ENCODE measurements at regions not wholly inside any gene's neighbourhood (a gene's known extent, or its start where the extent isn't known, plus 50 kb on each side); places are given as distances from the start of the nearest gene placed in this dataset.

DNA sequence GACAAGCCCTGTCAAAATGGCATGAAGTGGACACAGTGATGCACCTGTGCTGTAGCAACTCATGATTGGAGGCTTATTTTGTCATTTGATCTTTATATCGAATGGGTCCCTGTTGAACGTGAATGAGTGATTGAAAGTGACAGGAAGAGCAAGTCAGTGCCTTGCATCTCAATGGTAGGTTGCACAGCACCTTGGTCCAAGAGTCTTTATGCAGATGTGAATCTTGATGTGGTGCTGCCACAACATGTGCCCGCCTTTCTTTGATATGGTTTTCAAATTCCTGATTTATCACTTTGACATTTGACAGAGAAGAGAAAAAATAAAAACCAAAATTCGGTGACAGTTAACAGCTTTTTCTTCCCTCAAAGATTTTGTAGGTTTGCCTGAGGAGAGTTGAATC is 1182.4 kb downstream of the DNAJB9 start:
- Histone ChIP-seq H3K4me1 (ENCODE audit: control insufficient read depth, insufficient read depth, low read length) (no peaks in the 10 kb centered on the region), H3K27ac (ENCODE audit: extremely low read depth, low read depth, low read length) (no peak overlapping the region), H3K4me3 (ENCODE audit: low read depth, low read length) (no peak overlapping the region), H3K36me3 (ENCODE audit: control insufficient read depth in 2 of 2, insufficient read depth in 1 of 2, low read length in 2 of 2) (no peaks in the 10 kb centered on the region), H3K9me3 (ENCODE audit: control insufficient read depth, insufficient read depth, low read depth, low read length) (no peaks in the 10 kb centered on the region)
- ChIA-PET CTCF (no interaction called here), POLR2A (no interaction called here)
- TF ChIP-seq ZIC2 (tag by site-specific recombination; IDR thresholded peaks at IDR 0.05) (no peak), ZNF544 (tag by site-specific recombination; IDR thresholded peaks at IDR 0.05) (no peak), ZNF155 (tag by site-specific recombination; IDR thresholded peaks at IDR 0.05) (no peak), GFI1B (tag by site-specific recombination; IDR thresholded peaks at IDR 0.05) (no peak), ZNF10 (tag by site-specific recombination; IDR thresholded peaks at IDR 0.05) (no peak), ZNF112 (tag by site-specific recombination; IDR thresholded peaks at IDR 0.05) (no peak), ZBTB48 (tag by site-specific recombination; IDR thresholded peaks at IDR 0.05) (no peak), FEZF1 (tag by site-specific recombination; IDR thresholded peaks at IDR 0.05) (no peak), ZNF626 (tag by site-specific recombination; IDR thresholded peaks at IDR 0.05) (no peak), ZNF311 (tag by site-specific recombination; IDR thresholded peaks at IDR 0.05; ENCODE audit: borderline replicate concordance) (no peak), ZNF274 (IDR thresholded peaks at IDR 0.05; ENCODE audit: low read length) (no peak), ZNF274 (tag by site-specific recombination; IDR thresholded peaks at IDR 0.05; ENCODE audit: borderline replicate concordance) (no peak)
- TF ChIP-seq, protein P1, sequence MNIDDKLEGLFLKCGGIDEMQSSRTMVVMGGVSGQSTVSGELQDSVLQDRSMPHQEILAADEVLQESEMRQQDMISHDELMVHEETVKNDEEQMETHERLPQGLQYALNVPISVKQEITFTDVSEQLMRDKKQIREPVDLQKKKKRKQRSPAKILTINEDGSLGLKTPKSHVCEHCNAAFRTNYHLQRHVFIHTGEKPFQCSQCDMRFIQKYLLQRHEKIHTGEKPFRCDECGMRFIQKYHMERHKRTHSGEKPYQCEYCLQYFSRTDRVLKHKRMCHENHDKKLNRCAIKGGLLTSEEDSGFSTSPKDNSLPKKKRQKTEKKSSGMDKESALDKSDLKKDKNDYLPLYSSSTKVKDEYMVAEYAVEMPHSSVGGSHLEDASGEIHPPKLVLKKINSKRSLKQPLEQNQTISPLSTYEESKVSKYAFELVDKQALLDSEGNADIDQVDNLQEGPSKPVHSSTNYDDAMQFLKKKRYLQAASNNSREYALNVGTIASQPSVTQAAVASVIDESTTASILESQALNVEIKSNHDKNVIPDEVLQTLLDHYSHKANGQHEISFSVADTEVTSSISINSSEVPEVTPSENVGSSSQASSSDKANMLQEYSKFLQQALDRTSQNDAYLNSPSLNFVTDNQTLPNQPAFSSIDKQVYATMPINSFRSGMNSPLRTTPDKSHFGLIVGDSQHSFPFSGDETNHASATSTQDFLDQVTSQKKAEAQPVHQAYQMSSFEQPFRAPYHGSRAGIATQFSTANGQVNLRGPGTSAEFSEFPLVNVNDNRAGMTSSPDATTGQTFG (tag by site-specific recombination; IDR thresholded peaks at IDR 0.05; ENCODE audit: borderline replicate concordance), result no peak

DNA sequence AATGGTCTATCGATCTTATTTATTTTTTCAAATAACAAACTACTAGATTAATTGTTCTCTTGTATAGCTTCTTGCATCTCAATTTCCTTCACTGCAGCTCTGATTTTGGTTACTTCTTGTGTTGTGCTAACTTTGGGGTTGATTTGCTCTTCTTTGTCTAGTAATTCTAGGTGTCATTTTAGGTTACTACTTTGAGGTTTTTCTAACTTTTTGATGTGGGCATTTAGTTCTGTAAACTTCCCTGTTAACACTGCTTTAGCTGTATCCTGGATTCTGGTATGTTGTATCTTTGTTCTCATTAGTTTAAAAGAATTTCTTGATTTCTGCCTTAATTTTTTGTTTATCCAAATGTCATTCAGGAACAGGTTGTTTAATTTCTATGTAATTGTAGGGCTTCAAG is 1188.0 kb downstream of the DNAJB9 start:
- POLR2A ChIA-PET, result no interaction called here
- Histone ChIP-seq H3K27ac (ENCODE audit: extremely low read depth, low read depth, low read length) (no peak overlapping the region), H3K9me3 (ENCODE audit: control insufficient read depth, insufficient read depth, low read depth, low read length) (no peaks in the 10 kb centered on the region), H3K36me3 (ENCODE audit: control insufficient read depth in 2 of 2, insufficient read depth in 1 of 2, low read length in 2 of 2) (no peaks in the 10 kb centered on the region; a peak in 1 of 3 replicates), H3K4me3 (ENCODE audit: low read depth, low read length) (no peak overlapping the region), H3K4me1 (ENCODE audit: control insufficient read depth, insufficient read depth, low read length) (no peaks in the 10 kb centered on the region)
- CTCF ChIA-PET, result no interaction called here
- TF ChIP-seq SP7 (tag by site-specific recombination; IDR thresholded peaks at IDR 0.05), result no peak
- TF ChIP-seq, protein P2, sequence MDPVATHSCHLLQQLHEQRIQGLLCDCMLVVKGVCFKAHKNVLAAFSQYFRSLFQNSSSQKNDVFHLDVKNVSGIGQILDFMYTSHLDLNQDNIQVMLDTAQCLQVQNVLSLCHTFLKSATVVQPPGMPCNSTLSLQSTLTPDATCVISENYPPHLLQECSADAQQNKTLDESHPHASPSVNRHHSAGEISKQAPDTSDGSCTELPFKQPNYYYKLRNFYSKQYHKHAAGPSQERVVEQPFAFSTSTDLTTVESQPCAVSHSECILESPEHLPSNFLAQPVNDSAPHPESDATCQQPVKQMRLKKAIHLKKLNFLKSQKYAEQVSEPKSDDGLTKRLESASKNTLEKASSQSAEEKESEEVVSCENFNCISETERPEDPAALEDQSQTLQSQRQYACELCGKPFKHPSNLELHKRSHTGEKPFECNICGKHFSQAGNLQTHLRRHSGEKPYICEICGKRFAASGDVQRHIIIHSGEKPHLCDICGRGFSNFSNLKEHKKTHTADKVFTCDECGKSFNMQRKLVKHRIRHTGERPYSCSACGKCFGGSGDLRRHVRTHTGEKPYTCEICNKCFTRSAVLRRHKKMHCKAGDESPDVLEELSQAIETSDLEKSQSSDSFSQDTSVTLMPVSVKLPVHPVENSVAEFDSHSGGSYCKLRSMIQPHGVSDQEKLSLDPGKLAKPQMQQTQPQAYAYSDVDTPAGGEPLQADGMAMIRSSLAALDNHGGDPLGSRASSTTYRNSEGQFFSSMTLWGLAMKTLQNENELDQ (tag by site-specific recombination; IDR thresholded peaks at IDR 0.05; ENCODE audit: low read depth), result no peak
- TF ChIP-seq ZNF426 (tag by site-specific recombination; IDR thresholded peaks at IDR 0.05), result no peak
- no peak for TF ChIP-seq ZNF184 (tag by site-specific recombination; IDR thresholded peaks at IDR 0.05)
- no peak for TF ChIP-seq ZSCAN23 (tag by site-specific recombination; IDR thresholded peaks at IDR 0.05)
- TF ChIP-seq ZNF791 (tag by site-specific recombination; IDR thresholded peaks at IDR 0.05), result no peak
- no peak for TF ChIP-seq ZIC2 (tag by site-specific recombination; IDR thresholded peaks at IDR 0.05)
- TF ChIP-seq ZNF629 (tag by site-specific recombination; IDR thresholded peaks at IDR 0.05), result no peak
- TF ChIP-seq, protein P3, sequence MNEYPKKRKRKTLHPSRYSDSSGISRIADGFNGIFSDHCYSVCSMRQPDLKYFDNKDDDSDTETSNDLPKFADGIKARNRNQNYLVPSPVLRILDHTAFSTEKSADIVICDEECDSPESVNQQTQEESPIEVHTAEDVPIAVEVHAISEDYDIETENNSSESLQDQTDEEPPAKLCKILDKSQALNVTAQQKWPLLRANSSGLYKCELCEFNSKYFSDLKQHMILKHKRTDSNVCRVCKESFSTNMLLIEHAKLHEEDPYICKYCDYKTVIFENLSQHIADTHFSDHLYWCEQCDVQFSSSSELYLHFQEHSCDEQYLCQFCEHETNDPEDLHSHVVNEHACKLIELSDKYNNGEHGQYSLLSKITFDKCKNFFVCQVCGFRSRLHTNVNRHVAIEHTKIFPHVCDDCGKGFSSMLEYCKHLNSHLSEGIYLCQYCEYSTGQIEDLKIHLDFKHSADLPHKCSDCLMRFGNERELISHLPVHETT (tag by site-specific recombination; IDR thresholded peaks at IDR 0.05), result no peak
- TF ChIP-seq, protein P4, sequence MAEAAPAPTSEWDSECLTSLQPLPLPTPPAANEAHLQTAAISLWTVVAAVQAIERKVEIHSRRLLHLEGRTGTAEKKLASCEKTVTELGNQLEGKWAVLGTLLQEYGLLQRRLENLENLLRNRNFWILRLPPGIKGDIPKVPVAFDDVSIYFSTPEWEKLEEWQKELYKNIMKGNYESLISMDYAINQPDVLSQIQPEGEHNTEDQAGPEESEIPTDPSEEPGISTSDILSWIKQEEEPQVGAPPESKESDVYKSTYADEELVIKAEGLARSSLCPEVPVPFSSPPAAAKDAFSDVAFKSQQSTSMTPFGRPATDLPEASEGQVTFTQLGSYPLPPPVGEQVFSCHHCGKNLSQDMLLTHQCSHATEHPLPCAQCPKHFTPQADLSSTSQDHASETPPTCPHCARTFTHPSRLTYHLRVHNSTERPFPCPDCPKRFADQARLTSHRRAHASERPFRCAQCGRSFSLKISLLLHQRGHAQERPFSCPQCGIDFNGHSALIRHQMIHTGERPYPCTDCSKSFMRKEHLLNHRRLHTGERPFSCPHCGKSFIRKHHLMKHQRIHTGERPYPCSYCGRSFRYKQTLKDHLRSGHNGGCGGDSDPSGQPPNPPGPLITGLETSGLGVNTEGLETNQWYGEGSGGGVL (tag by site-specific recombination; IDR thresholded peaks at IDR 0.05), result no peak
- no peak for TF ChIP-seq ZNF23 (tag by site-specific recombination; IDR thresholded peaks at IDR 0.05; ENCODE audit: borderline replicate concordance)
- no peak for TF ChIP-seq SP2 (tag by site-specific recombination; IDR thresholded peaks at IDR 0.05)
- no peak for TF ChIP-seq ZNF837 (tag by site-specific recombination; IDR thresholded peaks at IDR 0.05)
- TF ChIP-seq ZNF132 (tag by site-specific recombination; IDR thresholded peaks at IDR 0.05; ENCODE audit: borderline replicate concordance), result no peak
- no peak for TF ChIP-seq ZNF48 (tag by site-specific recombination; IDR thresholded peaks at IDR 0.05)
- TF ChIP-seq ZNF248 (tag by site-specific recombination; IDR thresholded peaks at IDR 0.05), result no peak
- TF ChIP-seq SETDB1 (IDR thresholded peaks at IDR 0.05; ENCODE audit: insufficient read length, low read length), result no peak
- TF ChIP-seq ZNF501 (tag by site-specific recombination; IDR thresholded peaks at IDR 0.05), result no peak
- TF ChIP-seq KLF16 (tag by site-specific recombination; IDR thresholded peaks at IDR 0.05), result no peak
- TF ChIP-seq ZNF155 (tag by site-specific recombination; IDR thresholded peaks at IDR 0.05), result no peak
